SK-N-SH (cell line): ENCODE measurements at regions not wholly inside any gene's neighbourhood (a gene's known extent, or its start where the extent isn't known, plus 50 kb on each side); places are given as distances from the start of the nearest gene placed in this dataset.

ENCODE experiments used
- CTCF ChIA-PET: fragments of 300-600, 350-600 bp; formaldehyde crosslinking; extraction: SDS; loops from one replicate; lab custom pipeline; 2021; lab: Yijun Ruan, JAX
- POLR2A ChIA-PET: fragments of 350-600 bp; sonication (Branson Sonifier 250); formaldehyde crosslinking; extraction: SDS; loops from one replicate; lab custom pipeline; 2020; ENCODE audit warnings: antibody characterized with exemption, inconsistent platforms; lab: Yijun Ruan, JAX
- DNase-seq: peaks from one replicate; pipeline ENCODE4 v3.0.0; 2012
- H2AFZ ChIP-seq: fragments of 200-600 bp; sonication (generic); 2 replicates; pipeline ENCODE4 v1.8.1; 2016; ENCODE audit warnings: antibody characterized with exemption, mild to moderate bottlenecking, low read depth
- H3F3A ChIP-seq: fragments of 200-600 bp; sonication (generic); replicated peaks from 2 replicates; pipeline ENCODE3; 2016; ENCODE audit warnings: antibody characterized with exemption, mild to moderate bottlenecking; ENCODE audit not compliant: insufficient read depth
- H3K27ac ChIP-seq, 2 experiments: fragments of 200-500 bp in 1 of 2; fragments of 200-600 bp in 1 of 2; sonication (Bioruptor generic) in 1 of 2; sonication (generic), shearing (Covaris generic) in 1 of 2; 2 replicates each; pipeline versions ENCODE4 v1.5.1 to v1.6.1; 2014 to 2016; ENCODE audit warnings: low read depth in 2 of 2, inconsistent platforms in 1 of 2, low read length in 1 of 2, mild to moderate bottlenecking in 1 of 2, mixed read lengths in 1 of 2
- H3K27me3 ChIP-seq: fragments of 200-600 bp; sonication (generic), shearing (Covaris generic); 2 replicates; pipeline ENCODE4 v1.6.1; 2016; ENCODE audit warnings: mixed run types; ENCODE audit not compliant: insufficient read depth
- H3K36me3 ChIP-seq, 2 experiments: fragments of 200-500 bp in 1 of 2; fragments of 200-600 bp in 1 of 2; sonication (Bioruptor generic) in 1 of 2; sonication (generic) in 1 of 2; replicated peaks in 1 of 2; 2 replicates each; pipeline versions ENCODE3 to v1.5.1; 2014 to 2016; ENCODE audit warnings: low read length in 1 of 2, mild to moderate bottlenecking in 1 of 2; ENCODE audit not compliant: insufficient read depth in 2 of 2, control insufficient read depth in 1 of 2
- H3K4me1 ChIP-seq, 2 experiments: fragments of 200-500 bp in 1 of 2; fragments of 200-600 bp in 1 of 2; sonication (Bioruptor generic) in 1 of 2; sonication (generic), shearing (Covaris generic) in 1 of 2; 2 replicates each; pipeline versions ENCODE4 v1.5.1 to v1.6.1; 2014 to 2016; ENCODE audit warnings: low read depth in 1 of 2, low read length in 1 of 2, mixed run types in 1 of 2; ENCODE audit not compliant: insufficient read depth in 2 of 2, control insufficient read depth in 1 of 2
- H3K4me2 ChIP-seq: fragments of 200-600 bp; sonication (generic), shearing (Covaris generic); 2 replicates; pipeline ENCODE4 v1.6.1; 2017; ENCODE audit warnings: mixed run types
- H3K4me3 ChIP-seq, 2 experiments: fragments of 200-500 bp in 1 of 2; fragments of 200-600 bp in 1 of 2; sonication (Bioruptor generic) in 1 of 2; sonication (generic), shearing (Covaris generic) in 1 of 2; 2 replicates each; pipeline versions ENCODE4 v1.5.1 to v1.8.1; 2014 to 2016; ENCODE audit warnings: low read depth in 2 of 2, inconsistent platforms in 1 of 2, low read length in 1 of 2, mild to moderate bottlenecking in 1 of 2, mixed read lengths in 1 of 2, moderate library complexity in 1 of 2
- H3K79me2 ChIP-seq: fragments of 200-600 bp; sonication (generic); 2 replicates; pipeline ENCODE4 v1.8.1; 2017; ENCODE audit warnings: mild to moderate bottlenecking; ENCODE audit not compliant: insufficient read depth
- H3K9ac ChIP-seq: fragments of 200-600 bp; sonication (generic); 2 replicates; pipeline ENCODE4 v1.6.1; 2017; ENCODE audit warnings: mixed run types
- H3K9me2 ChIP-seq: fragments of 200-600 bp; sonication (generic); 2 replicates; pipeline ENCODE4 v1.6.1; 2017; ENCODE audit warnings: mixed run types
- H3K9me3 ChIP-seq: fragments of 200-600 bp; sonication (generic); 2 replicates; pipeline ENCODE4 v1.6.1; 2017; ENCODE audit warnings: mixed run types, mild to moderate bottlenecking, moderate library complexity
- H4K20me1 ChIP-seq: fragments of 200-600 bp; sonication (generic); 2 replicates; pipeline ENCODE4 v1.6.1; 2017; ENCODE audit warnings: mild to moderate bottlenecking, mixed run types; ENCODE audit not compliant: insufficient read depth
- CTCF ChIP-seq: fragments of 200-600 bp; sonication (generic); IDR thresholded peaks from 2 replicates; pipeline ENCODE4 v1.6.1; 2017; ENCODE audit warnings: antibody characterized with exemption, mild to moderate bottlenecking, moderate library complexity
- EP300 ChIP-seq, 2 experiments: IDR thresholded peaks; 2 replicates each; pipeline versions ENCODE4 v1.4.0 to v1.6.1; 2012; ENCODE audit warnings: borderline replicate concordance in 1 of 2, low read depth in 1 of 2, low read length in 1 of 2
- EZH2phosphoT487 ChIP-seq: fragments of 200-600 bp; sonication (generic); IDR thresholded peaks from 2 replicates; pipeline ENCODE4 v1.6.1; 2017; ENCODE audit warnings: low read depth, mixed run types, mild to moderate bottlenecking, antibody characterized with exemption, moderate library complexity, borderline replicate concordance
- FOXJ3 ChIP-seq: sonication (generic); formaldehyde crosslinking; IDR thresholded peaks from 2 replicates; pipeline ENCODE4 v1.5.1; 2020; ENCODE audit warnings: mild to moderate bottlenecking, missing genetic modification reagents
- GABPA ChIP-seq: IDR thresholded peaks from 2 replicates; pipeline ENCODE4 v1.4.0; 2012; ENCODE audit warnings: low read depth, mild to moderate bottlenecking
- PBX3 ChIP-seq: IDR thresholded peaks from 2 replicates; pipeline ENCODE4; 2012
- RAD21 ChIP-seq: IDR thresholded peaks from 2 replicates; pipeline ENCODE4 v1.6.1; 2012; ENCODE audit warnings: mild to moderate bottlenecking, low read length
- RFX5 ChIP-seq: IDR thresholded peaks from 2 replicates; pipeline ENCODE4 v1.6.1; 2012; ENCODE audit warnings: mild to moderate bottlenecking, improper control_type of control experiment, low read length
- RXRA ChIP-seq: IDR thresholded peaks from 2 replicates; pipeline ENCODE4 v1.4.0; 2012; ENCODE audit warnings: low read depth, mild to moderate bottlenecking, borderline replicate concordance
- SMC3 ChIP-seq: IDR thresholded peaks from 2 replicates; pipeline ENCODE4 v1.6.1; 2012; ENCODE audit warnings: low read depth, low read length, improper control_type of control experiment
- TCF12 ChIP-seq: IDR thresholded peaks from 2 replicates; pipeline ENCODE4 v1.4.0; 2012
- TEAD4 ChIP-seq: IDR thresholded peaks from 2 replicates; pipeline ENCODE4 v1.4.0; 2012; ENCODE audit warnings: mild to moderate bottlenecking, borderline replicate concordance; ENCODE audit not compliant: insufficient read depth
- USF2 ChIP-seq: fragments of 150-350 bp; IDR thresholded peaks from 2 replicates; pipeline ENCODE4 v1.6.1; 2017; ENCODE audit warnings: antibody characterized with exemption, low read length, low read depth, borderline replicate concordance
- YY1 ChIP-seq: IDR thresholded peaks from 2 replicates; pipeline ENCODE4 v1.4.0; 2012; ENCODE audit warnings: low read depth, mild to moderate bottlenecking
- ZBTB33 ChIP-seq: IDR thresholded peaks from 2 replicates; pipeline ENCODE4 v1.4.0; 2012; ENCODE audit warnings: low read depth, borderline replicate concordance
- WGBS: methylation state at CpG from one replicate; pipeline ENCODE4 v1.1.6; 2017; ENCODE audit warnings: low lambda C conversion rate; 5-methylcytosine and 5-hydroxymethylcytosine counted together

- Histone ChIP-seq H3K4me2 (no peak overlapping the region), H3K27me3 (no peaks in the 10 kb centered on the region), H3K36me3 (no peaks in the 10 kb centered on the region), H4K20me1 (no peaks in the 10 kb centered on the region), H3K4me1 (no peaks in the 10 kb centered on the region), H3F3A (no peaks in the 10 kb centered on the region), H3K9ac (no peak overlapping the region), H3K9me2 (no peaks in the 10 kb centered on the region), H3K9me3 (no peaks in the 10 kb centered on the region), H2AFZ (no peak overlapping the region), H3K27ac (no peak overlapping the region), H3K4me3 (no peak overlapping the region), H3K79me2 (no peaks in the 10 kb centered on the region)
- POLR2A ChIA-PET: no interaction called here
- TF ChIP-seq SMC3: no peak
- TF ChIP-seq GABPA: no peak
- no peak for TF ChIP-seq YY1
- no peak for TF ChIP-seq RAD21
- no peak for TF ChIP-seq FOXJ3 (CRISPR knock-in tag)
- no peak for TF ChIP-seq USF2
- TF ChIP-seq TEAD4: no peak
- TF ChIP-seq PBX3: no peak
- TF ChIP-seq ZBTB33: no peak
- TF ChIP-seq CTCF: no peak
- no peak for TF ChIP-seq TCF12
- TF ChIP-seq RXRA: no peak
- 4% methylated on average over 1 of the region's 1 CpG for WGBS
- CTCF ChIA-PET: no interaction called here
- no peak for DNase-seq
Observed at GRCh38 chr4:163772238-163772637, 277.7 kb downstream of the TMA16 start.

- H3K4me1 ChIP-seq: no peaks in the 10 kb centered on the region
- no peaks in the 10 kb centered on the region for H3K36me3 ChIP-seq
- no peaks in the 10 kb centered on the region for H3K9me2 ChIP-seq
- CTCF ChIA-PET: no interaction called here
- H4K20me1 ChIP-seq: no peaks in the 10 kb centered on the region
- POLR2A ChIA-PET: no interaction called here
- H3K27me3 ChIP-seq: no peaks in the 10 kb centered on the region
- H2AFZ ChIP-seq: no peak overlapping the region
- no peaks in the 10 kb centered on the region for H3F3A ChIP-seq
- H3K9me3 ChIP-seq: no peaks in the 10 kb centered on the region
- TF ChIP-seq RFX5: no peak
- TF ChIP-seq PBX3: no peak
- TF ChIP-seq EZH2phosphoT487: no peak
- no peak for TF ChIP-seq EP300 (IDR thresholded peaks at IDR 0.05; ENCODE audit: borderline replicate concordance in 1 of 2, low read depth in 1 of 2, low read length in 1 of 2)
- no peak for TF ChIP-seq ZBTB33
- TF ChIP-seq, all 33 proteins: peak for 0
- Histone ChIP-seq H3K27ac (no peak overlapping the region), H3K79me2 (no peaks in the 10 kb centered on the region), H3K9ac (no peak overlapping the region), H3K4me2 (no peak overlapping the region), H3K4me3 (no peak overlapping the region)
- DNase-seq: no peak
Observed at GRCh38 chr4:163773940-163774339, 279.4 kb downstream of the TMA16 start.
